OCI-LY7 (cell line): ENCODE measurements at regions not wholly inside any gene's neighbourhood (a gene's known extent, or its start where the extent isn't known, plus 50 kb on each side); places are given as distances from the start of the nearest gene placed in this dataset.

Experiments used
- EZH2phosphoT487 ChIP-seq: fragments of 200-600 bp; sonication (generic); IDR thresholded peaks from 2 replicates; pipeline ENCODE4 v1.6.1; 2018; ENCODE audit warnings: low read depth, borderline replicate concordance, mild to moderate bottlenecking, mixed run types, antibody characterized with exemption, low read length, moderate library complexity, mixed read lengths
- TF ChIP-seq, protein P1 (sequence below): fragments of 200-600 bp; sonication (generic); conservative IDR thresholded peaks from 2 replicates; pipeline ENCODE4 v1.5.1; 2014; ENCODE audit warnings: mild to moderate bottlenecking, antibody characterized with exemption, low read length, moderate library complexity, mixed read lengths

DNA sequence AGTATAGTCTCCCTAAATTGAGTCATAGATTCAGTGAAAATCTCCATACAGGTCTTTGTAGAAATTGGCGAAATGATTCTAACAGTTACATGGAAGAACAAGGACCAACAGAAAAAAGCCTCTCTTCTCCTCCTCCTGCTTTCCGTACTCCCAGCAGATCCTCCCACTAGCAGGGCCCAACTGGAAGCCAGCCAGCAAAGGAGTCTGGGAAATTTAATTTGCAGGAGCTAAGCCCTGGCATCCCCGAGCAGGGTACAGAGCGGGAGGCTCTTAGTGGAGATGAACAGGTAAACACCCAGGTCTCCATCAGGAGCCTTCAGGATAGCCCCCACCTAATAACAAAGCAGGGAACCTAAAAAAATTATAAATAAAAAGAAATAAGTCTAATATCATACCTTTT is 1473.8 kb downstream of the TBC1D22A start:
- TF ChIP-seq, protein P1, sequence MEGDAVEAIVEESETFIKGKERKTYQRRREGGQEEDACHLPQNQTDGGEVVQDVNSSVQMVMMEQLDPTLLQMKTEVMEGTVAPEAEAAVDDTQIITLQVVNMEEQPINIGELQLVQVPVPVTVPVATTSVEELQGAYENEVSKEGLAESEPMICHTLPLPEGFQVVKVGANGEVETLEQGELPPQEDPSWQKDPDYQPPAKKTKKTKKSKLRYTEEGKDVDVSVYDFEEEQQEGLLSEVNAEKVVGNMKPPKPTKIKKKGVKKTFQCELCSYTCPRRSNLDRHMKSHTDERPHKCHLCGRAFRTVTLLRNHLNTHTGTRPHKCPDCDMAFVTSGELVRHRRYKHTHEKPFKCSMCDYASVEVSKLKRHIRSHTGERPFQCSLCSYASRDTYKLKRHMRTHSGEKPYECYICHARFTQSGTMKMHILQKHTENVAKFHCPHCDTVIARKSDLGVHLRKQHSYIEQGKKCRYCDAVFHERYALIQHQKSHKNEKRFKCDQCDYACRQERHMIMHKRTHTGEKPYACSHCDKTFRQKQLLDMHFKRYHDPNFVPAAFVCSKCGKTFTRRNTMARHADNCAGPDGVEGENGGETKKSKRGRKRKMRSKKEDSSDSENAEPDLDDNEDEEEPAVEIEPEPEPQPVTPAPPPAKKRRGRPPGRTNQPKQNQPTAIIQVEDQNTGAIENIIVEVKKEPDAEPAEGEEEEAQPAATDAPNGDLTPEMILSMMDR: no peak
- no peak for TF ChIP-seq EZH2phosphoT487
